ENCODE measurements at regions not wholly inside any gene's neighbourhood (a gene's known extent, or its start where the extent isn't known, plus 50 kb on each side); places are given as distances from the start of the nearest gene placed in this dataset.

- H3K4me3 ChIP-seq (ENCODE audit: low read depth, low read length): no peak overlapping the region
- no peak for TF ChIP-seq CTCF (IDR thresholded peaks at IDR 0.05; ENCODE audit: borderline replicate concordance, insufficient read depth, low read depth, low read length)
Measured at GRCh38 chr5:24899180-24899579, 254.4 kb upstream of the CDH10 start.

- TF ChIP-seq CTCF (IDR thresholded peaks at IDR 0.05; ENCODE audit: borderline replicate concordance, insufficient read depth, low read depth, low read length): no peak
Measured at GRCh38 chr5:24864244-24864643, 219.5 kb upstream of the CDH10 start.

GRCh38 chr5:24862117-24862516 lies 217.3 kb upstream of the CDH10 start:
- no peak for TF ChIP-seq CTCF (IDR thresholded peaks at IDR 0.05; ENCODE audit: borderline replicate concordance, insufficient read depth, low read depth, low read length)
- H3K4me3 ChIP-seq (ENCODE audit: low read depth, low read length): no peak overlapping the region

More at GRCh38 chr5:24864244-24864643, 219.5 kb upstream of the CDH10 start:
- no peak overlapping the region for H3K4me3 ChIP-seq (ENCODE audit: low read depth, low read length)

GRCh38 chr5:24855485-24855884 lies 210.7 kb upstream of the CDH10 start:
- TF ChIP-seq CTCF (IDR thresholded peaks at IDR 0.05; ENCODE audit: borderline replicate concordance, insufficient read depth, low read depth, low read length): no peak

GRCh38 chr5:24854850-24855249 lies 210.1 kb upstream of the CDH10 start:
- TF ChIP-seq CTCF (IDR thresholded peaks at IDR 0.05; ENCODE audit: borderline replicate concordance, insufficient read depth, low read depth, low read length): no peak
- no peak overlapping the region for H3K4me3 ChIP-seq (ENCODE audit: low read depth, low read length)

More at GRCh38 chr5:24855485-24855884, 210.7 kb upstream of the CDH10 start:
- H3K4me3 ChIP-seq (ENCODE audit: low read depth, low read length): no peak overlapping the region

GRCh38 chr5:24854350-24854749 lies 209.6 kb upstream of the CDH10 start:
- TF ChIP-seq CTCF (IDR thresholded peaks at IDR 0.05; ENCODE audit: borderline replicate concordance, insufficient read depth, low read depth, low read length): no peak
- H3K4me3 ChIP-seq (ENCODE audit: low read depth, low read length): no peak overlapping the region

- no peak overlapping the region for H3K4me3 ChIP-seq (ENCODE audit: low read depth, low read length)
- TF ChIP-seq CTCF (IDR thresholded peaks at IDR 0.05; ENCODE audit: borderline replicate concordance, insufficient read depth, low read depth, low read length): no peak
Measured at GRCh38 chr5:24850926-24851486, 206.2 kb upstream of the CDH10 start.

Measured in GM12875 (cell line).